ENCODE measurements at regions not wholly inside any gene's neighbourhood (a gene's known extent, or its start where the extent isn't known, plus 50 kb on each side); places are given as distances from the start of the nearest gene placed in this dataset.
A peak's percentile ranks its signal among the peaks of the same experiment; 100 is the strongest.
"Not testable (repeated sequence)": the region's sequence is repeated elsewhere in the genome, so short reads cannot be mapped to it uniquely, and the experiment has no call there.

GRCh38 chr1:192477630-192478029, 97.9 kb upstream of the RGS1 start:
- no peak for DNase-seq (ENCODE audit: low read depth)

DNA sequence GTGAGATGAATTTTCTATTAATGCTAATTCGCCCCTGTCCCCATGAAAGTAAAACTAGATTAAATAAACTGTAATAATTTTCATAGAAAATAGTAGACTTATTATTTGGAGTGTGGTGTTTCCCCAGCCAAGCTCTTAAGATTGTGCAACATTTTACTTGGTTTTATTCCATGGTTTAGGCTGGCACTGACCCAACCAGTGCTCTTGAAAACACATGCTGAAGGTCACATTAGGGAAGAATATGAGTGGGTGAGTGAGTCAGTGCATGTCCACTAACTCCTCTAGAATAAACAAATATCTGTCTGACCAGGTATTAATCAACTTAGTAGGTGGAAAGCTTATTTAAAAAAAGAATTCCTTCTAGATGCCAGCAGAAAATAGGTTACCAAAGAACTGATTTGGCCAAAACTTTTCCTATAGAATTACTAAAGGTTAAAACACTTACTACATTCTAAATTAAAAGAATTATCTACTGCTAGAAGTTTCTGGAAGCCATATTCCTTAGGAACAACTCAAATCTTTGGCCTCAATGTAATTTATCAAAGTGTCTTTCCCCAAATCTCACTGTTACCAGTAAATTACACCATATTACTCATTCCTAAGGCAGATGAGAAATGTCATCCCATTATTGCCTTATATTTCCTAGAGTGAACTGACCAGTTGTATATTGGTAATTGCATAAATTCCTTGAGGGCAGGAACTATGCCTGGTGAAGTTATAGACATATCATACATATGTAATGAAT, 89.7 kb upstream of the RGS1 start:
- DNase-seq (ENCODE audit: low read depth), result no peak

GRCh38 chr1:192488058-192488457, 87.5 kb upstream of the RGS1 start:
- DNase-seq (ENCODE audit: low read depth), result no peak

DNA sequence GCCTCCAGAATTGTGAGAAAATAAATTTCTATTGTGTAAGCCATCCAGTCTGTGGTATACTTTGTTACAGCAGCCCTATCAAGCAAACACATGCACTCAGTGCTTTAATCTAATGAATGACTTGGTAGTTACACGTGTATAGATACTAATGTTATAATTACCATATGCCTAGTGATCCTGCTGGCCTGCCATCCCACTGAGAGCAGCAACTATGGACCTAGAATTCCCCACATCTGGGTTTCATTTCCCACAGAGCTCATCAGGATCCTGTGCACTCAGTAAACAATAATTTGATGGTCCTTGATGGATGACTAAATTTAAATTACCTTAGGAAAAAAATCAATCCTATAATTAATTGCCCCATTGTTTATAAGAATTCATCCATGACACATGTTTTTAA, 86.5 kb upstream of the RGS1 start:
- no peak for DNase-seq (ENCODE audit: low read depth)

GRCh38 chr1:192489748-192490147, 85.8 kb upstream of the RGS1 start:
- no peak for DNase-seq (ENCODE audit: low read depth)

DNA sequence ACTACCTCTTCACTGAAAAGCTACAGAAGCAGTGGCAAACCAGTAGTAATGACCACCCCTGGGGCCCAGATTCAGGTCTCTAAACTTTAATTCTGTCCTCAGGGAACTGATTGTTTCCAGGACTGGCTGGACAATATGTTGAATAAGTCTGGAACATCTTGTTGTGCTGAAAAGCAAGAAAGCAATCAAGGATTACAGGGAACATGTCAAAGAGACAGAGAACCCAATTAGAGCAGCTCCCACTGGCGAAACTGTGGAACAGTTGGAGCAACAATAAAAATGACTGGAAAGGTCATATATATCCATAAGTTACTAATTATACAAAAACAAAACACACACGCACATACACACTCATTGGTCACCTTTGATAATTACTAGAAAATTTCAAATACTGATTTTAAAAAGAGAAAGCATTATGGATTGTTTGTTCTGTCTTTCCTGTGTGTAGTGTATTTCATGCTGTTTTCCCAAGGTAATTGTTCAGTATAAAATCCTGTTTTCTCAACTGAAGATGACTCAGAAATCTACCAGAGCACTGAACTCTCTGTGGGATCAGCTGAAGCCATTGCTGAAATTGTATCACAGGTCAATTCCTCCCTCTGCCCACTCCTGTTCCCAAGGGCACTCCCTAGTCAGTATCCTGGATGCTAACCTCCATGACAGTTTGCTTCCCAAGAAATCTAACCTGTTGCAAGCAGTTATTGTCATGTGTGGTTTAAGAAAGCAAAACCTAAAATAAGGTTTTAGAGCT, 83.6 kb upstream of the RGS1 start:
- DNase-seq (ENCODE audit: low read depth), result no peak

- DNase-seq (ENCODE audit: low read depth), result no peak
Observed at GRCh38 chr1:192493584-192493983, 82.0 kb upstream of the RGS1 start.

- no peak for DNase-seq (ENCODE audit: low read depth)
Observed at GRCh38 chr1:192496369-192497056, 79.1 kb upstream of the RGS1 start.

DNA sequence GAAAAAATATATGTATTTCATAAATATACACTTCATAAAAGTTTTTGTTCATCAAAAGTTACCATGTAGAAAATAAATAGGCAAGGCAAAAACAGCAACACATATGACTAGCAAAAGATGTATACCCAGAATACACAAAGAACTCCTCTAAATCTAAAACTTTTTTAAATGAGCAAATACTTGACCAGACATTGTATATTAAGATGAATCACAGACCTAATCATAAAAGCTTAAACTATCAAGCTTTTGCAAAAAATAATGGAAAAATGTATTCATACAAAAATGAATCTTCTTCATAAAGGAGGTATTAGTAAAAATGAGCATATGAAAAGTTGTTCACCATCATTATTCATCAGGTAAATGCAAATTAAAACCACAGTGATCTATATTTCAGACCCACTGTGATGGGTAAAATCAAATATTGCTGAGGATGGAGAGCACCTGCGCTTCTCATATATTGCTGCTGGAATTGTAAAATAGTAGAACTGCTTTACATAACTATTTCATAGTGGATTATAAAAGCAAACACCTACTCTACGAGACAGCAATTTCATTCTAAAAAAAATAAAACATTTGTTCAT, 78.3 kb upstream of the RGS1 start:
- DNase-seq (ENCODE audit: low read depth), result no peak

- DNase-seq (ENCODE audit: low read depth), result not testable (repeated sequence)
Observed at GRCh38 chr1:192498092-192498491, 77.5 kb upstream of the RGS1 start.

- DNase-seq (ENCODE audit: low read depth), result not testable (repeated sequence)
Observed at GRCh38 chr1:192499061-192499581, 76.5 kb upstream of the RGS1 start.

- DNase-seq (ENCODE audit: low read depth), result not testable (repeated sequence)
Observed at GRCh38 chr1:192500541-192500940, 75.0 kb upstream of the RGS1 start.

DNA sequence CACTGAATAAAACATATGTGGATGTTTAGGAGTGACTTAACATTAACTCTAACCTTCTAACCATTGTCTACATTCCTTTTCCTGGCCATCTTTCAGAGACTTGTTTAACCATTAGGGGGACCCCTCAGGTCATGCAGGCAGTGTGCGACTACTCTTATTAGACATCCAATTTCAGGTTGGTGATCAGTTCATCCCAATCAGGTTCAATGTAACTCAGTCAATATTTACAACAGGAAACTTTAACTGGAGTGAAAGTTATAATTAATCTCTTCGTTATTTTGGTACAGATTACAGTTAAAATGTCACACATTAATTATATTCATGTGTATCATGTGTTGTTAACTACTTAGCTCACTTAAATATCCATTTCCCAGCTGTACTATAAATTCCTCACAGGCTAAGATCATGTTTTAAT, 68.8 kb upstream of the RGS1 start:
- DNase-seq (ENCODE audit: low read depth), result no peak

GRCh38 chr1:192512426-192513162, 63.0 kb upstream of the RGS1 start:
- DNase-seq (ENCODE audit: low read depth), result no peak

GRCh38 chr1:192513196-192513595, 62.4 kb upstream of the RGS1 start:
- DNase-seq (ENCODE audit: low read depth), result no peak

DNA sequence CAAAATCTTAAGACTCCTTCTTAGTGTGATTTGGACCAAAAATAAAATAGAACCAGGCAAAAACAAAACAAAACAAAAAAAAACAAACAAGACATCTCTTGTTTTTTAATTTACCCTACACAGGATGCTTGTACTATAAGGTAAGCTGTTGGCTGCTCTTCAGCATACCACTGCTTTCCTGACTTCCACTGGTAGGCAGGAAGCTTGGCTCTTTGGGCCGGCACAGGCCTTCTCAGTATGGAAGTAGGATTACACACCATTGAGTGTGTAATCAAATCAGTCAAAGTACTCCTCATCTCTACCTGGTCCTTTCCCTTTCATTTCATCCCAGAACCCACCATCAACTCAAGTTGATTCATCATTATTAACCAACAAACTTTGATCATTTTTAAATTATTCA, 61.9 kb upstream of the RGS1 start:
- no peak for DNase-seq (ENCODE audit: low read depth)

GRCh38 chr1:192516776-192517297, 58.7 kb upstream of the RGS1 start:
- DNase-seq (ENCODE audit: low read depth), result peak; percentile 16

DNA sequence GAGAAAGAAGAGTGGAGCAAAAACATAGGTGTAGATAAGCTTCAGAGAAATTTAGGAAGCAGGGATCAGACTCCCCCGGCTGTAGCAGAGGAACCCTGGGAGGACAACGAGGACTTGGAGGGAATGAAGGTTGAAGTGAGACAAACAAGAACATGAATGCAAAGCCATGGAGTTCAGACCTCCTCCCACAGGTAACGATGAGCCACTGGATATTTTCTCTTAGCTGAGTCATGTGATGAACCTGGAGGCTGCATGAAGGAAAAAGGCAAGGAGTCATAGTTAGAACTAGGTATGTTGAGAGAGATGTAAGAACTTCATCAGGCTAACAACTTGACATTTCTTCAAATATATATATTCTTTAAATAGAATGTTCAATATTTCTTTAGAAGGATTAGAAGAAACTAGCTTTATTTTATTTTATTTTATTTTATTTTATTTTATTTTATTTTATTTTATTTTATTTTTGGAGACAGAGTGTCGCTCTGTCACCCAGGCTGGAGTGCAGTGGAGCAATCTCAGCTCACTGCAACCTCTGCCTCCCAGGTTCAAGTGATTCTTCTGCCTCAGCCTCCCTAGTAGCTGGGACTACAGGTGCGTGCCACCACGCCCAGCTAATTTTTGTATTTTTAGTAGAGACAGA, 57.7 kb upstream of the RGS1 start:
- not testable (repeated sequence) for DNase-seq (ENCODE audit: low read depth)

GRCh38 chr1:192518700-192519099, 56.9 kb upstream of the RGS1 start:
- DNase-seq (ENCODE audit: low read depth), result no peak

DNA sequence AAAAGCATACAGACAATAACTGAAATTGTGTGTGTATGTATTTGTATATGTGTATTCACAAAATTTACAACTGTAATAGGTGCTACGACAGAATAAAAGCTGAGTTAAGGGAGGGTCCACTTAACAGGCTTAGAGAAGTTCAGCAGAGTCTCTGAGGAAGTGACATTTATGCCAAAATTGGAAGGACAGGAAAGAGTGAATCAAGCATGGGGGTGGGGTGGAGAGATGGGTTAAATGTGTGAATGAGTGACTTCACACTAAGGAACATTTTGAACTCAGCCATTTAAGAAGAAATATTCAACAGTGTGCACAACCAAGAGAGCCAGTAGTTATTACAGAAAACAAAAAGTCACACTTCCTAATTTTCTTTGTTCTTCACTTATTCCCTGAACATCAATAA, 53.8 kb upstream of the RGS1 start:
- no peak for DNase-seq (ENCODE audit: low read depth)

DNA sequence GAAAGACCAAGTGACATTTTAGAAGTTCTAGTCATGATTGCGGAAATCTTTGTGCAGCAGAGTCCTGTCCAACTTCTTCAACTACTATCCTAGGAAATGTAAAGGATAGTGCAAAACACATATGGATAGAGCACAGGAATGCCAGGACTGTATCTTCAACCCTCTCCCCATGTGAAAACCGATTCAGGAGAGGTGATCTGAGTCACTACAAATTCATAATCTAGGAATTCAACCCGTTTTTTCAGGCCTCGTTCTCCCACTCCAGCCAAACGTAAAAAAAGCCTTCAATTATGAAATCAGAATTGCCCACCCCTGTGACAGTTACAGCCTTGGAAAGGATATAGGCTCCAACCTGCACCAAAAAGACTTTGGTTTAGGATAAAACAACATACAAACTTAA, 52.9 kb upstream of the RGS1 start:
- DNase-seq (ENCODE audit: low read depth), result no peak
